ENCODE measurements at regions not wholly inside any gene's neighbourhood (a gene's known extent, or its start where the extent isn't known, plus 50 kb on each side); places are given as distances from the start of the nearest gene placed in this dataset.

DNA sequence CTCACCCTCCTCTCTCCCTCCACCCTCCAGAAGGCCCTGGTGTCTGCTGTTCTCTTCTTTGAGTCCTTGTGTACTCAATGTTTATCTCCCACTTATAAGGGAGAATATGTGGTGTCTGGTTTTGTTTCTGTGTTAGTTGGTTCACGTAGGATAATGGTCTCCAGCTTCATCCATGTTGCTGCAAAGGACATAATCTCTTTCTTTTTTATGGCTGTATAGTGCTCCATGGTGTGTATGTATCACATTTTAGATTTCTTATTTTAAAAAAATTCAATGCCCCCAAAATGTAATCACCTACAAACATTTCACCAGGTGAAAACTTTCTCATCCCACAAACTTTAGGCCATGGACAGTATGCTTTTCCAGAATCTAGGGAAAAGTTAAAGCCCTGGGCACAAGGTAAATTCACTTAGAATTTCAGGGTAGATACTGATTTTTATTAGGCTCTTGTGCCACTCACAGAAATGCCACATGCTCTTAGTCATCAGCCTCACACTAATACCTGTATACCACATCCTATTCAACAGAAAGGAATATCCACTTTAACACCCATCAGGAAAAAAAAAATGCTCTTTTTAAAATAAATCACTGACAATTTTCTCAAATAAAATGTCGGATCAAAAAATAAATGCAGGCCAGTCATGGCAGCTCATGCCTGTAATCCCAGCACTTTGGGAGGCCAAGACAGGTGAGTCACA is 104.8 kb upstream of the ENPP6 start:
- intact Hi-C loops (cut with DNase I), result no loop called here
- no peaks in the 10 kb centered on the region for H3K27me3 ChIP-seq (ENCODE audit: control insufficient read depth in 1 of 2, insufficient read depth in 2 of 2, low read length in 1 of 2)
- no peak for ATAC-seq (ENCODE audit: low FRiP score)
- no peaks in the 10 kb centered on the region for H3K4me1 ChIP-seq (ENCODE audit: control insufficient read depth in 1 of 2, insufficient read depth in 2 of 2, low read length in 2 of 2)
- 95% methylated on average over 2 of the region's 2 CpGs for WGBS, 2 donors
- DNase-seq, result no peak
- H3K9me3 ChIP-seq (ENCODE audit: control insufficient read depth, low read length), result no peaks in the 10 kb centered on the region
- H3K4me3 ChIP-seq (ENCODE audit: low read length in 2 of 2), result no peak overlapping the region
- H3K36me3 ChIP-seq (ENCODE audit: control insufficient read depth in 1 of 2, insufficient read depth in 2 of 2, low read length in 1 of 2), result no peaks in the 10 kb centered on the region
- H3K27ac ChIP-seq (ENCODE audit: low read depth in 1 of 2, low read length in 2 of 2), result no peak overlapping the region

DNA sequence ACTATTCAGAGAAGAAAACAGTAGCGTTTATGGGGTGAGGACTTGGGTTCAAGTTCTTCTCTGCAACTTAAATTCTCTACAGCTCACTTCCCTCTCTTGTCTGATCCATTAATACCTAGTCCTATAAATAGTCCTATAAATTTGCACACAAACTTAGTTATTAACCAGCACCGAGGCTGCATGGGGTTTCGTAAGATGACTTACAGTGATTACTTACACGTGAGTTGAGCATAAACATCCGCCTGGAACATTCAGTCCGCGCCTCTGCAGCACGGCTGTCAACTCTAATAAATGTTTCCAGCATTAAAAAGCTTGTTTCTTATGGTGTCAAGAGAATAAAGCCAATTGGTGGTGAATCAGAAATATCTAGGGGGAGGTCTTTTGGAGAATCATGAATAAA is 103.0 kb upstream of the ENPP6 start:
- H3K36me3 ChIP-seq (ENCODE audit: control insufficient read depth in 1 of 2, insufficient read depth in 2 of 2, low read length in 1 of 2), result no peaks in the 10 kb centered on the region
- no peaks in the 10 kb centered on the region for H3K27me3 ChIP-seq (ENCODE audit: control insufficient read depth in 1 of 2, insufficient read depth in 2 of 2, low read length in 1 of 2)
- no peak overlapping the region for H3K4me3 ChIP-seq (ENCODE audit: low read length in 2 of 2)
- ATAC-seq (ENCODE audit: low FRiP score) (no peak), DNase-seq (no peak)
- no peaks in the 10 kb centered on the region for H3K4me1 ChIP-seq (ENCODE audit: control insufficient read depth in 1 of 2, insufficient read depth in 2 of 2, low read length in 2 of 2)
- H3K27ac ChIP-seq (ENCODE audit: low read depth in 1 of 2, low read length in 2 of 2), result no peak overlapping the region
- H3K9me3 ChIP-seq (ENCODE audit: control insufficient read depth, low read length), result no peaks in the 10 kb centered on the region
- WGBS, 2 donors, result 82 to 85% methylated on average over 8 of the region's 8 CpGs
- intact Hi-C loops (cut with DNase I), result no loop called here

DNA sequence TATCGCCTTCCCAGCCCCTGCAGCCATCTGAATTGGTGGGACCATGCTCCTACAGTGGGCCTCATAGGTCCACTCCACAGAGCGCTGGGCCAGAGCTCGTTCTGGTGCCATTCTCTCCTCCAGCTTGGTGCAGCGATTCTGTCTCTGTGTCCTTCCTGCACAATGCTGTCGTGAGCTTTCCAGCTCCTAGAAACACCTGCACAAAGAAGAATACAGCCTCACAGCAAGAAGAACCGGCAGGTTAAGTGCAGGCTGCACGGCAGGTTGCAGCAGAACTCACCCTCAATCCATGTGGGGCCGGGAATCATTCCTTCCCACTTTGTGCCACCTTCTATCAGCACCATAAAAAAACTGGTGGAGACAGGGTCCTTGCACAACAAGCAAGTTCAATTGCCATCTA is 101.2 kb upstream of the ENPP6 start:
- H3K9me3 ChIP-seq (ENCODE audit: control insufficient read depth, low read length), result no peaks in the 10 kb centered on the region
- WGBS, 2 donors, result 95% methylated on average over 8 of the region's 8 CpGs
- intact Hi-C loops (cut with DNase I), result no loop called here
- H3K27me3 ChIP-seq (ENCODE audit: control insufficient read depth in 1 of 2, insufficient read depth in 2 of 2, low read length in 1 of 2), result no peaks in the 10 kb centered on the region
- no peaks in the 10 kb centered on the region for H3K36me3 ChIP-seq (ENCODE audit: control insufficient read depth in 1 of 2, insufficient read depth in 2 of 2, low read length in 1 of 2)
- no peak overlapping the region for H3K4me3 ChIP-seq (ENCODE audit: low read length in 2 of 2)
- ATAC-seq (ENCODE audit: low FRiP score), result no peak
- no peak for DNase-seq
- no peaks in the 10 kb centered on the region for H3K4me1 ChIP-seq (ENCODE audit: control insufficient read depth in 1 of 2, insufficient read depth in 2 of 2, low read length in 2 of 2)
- H3K27ac ChIP-seq (ENCODE audit: low read depth in 1 of 2, low read length in 2 of 2), result no peak overlapping the region

DNA sequence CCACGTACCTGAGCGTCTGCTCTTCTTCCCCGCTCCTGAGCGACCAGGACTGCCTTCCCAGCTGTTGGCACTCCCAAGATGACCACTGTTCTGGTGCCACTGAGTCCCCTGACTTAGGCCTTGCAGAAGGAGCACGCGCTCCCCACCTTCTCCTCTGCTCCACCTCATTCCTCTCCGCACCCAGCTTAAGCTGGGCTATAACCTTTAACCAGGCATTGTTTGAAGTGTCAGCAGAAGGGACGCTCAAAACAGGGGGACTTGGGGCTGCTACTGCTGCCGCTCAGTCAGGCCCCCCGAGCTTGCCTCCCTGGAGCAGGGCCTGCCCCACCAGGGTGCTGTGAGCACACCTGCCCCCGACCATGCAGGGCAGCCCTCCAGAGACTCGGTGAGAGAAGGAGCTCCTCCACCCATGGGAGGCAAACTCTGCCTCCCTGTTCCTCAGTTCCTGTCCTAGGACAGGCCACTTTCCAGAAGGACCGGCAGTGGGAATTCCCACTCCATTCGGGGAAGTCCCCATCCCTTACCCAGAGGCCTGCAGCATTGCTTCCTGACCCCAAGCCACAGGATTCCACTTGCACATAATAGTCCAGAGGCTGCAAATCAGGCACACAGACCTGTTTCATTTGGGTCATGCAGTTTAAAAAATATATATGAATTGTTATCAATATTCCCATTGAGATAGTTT is 99.7 kb upstream of the ENPP6 start:
- Histone ChIP-seq H3K4me3 (ENCODE audit: low read length in 2 of 2) (no peak overlapping the region), H3K27ac (ENCODE audit: low read depth in 1 of 2, low read length in 2 of 2) (no peak overlapping the region), H3K27me3 (ENCODE audit: control insufficient read depth in 1 of 2, insufficient read depth in 2 of 2, low read length in 1 of 2) (no peaks in the 10 kb centered on the region), H3K36me3 (ENCODE audit: control insufficient read depth in 1 of 2, insufficient read depth in 2 of 2, low read length in 1 of 2) (no peaks in the 10 kb centered on the region), H3K4me1 (ENCODE audit: control insufficient read depth in 1 of 2, insufficient read depth in 2 of 2, low read length in 2 of 2) (no peaks in the 10 kb centered on the region), H3K9me3 (ENCODE audit: control insufficient read depth, low read length) (no peaks in the 10 kb centered on the region)
- intact Hi-C loops (cut with DNase I), result no loop called here
- DNase-seq (no peak), ATAC-seq (ENCODE audit: low FRiP score) (no peak)
- 84 to 86% methylated on average over 14 of the region's 14 CpGs for WGBS, 2 donors

DNA sequence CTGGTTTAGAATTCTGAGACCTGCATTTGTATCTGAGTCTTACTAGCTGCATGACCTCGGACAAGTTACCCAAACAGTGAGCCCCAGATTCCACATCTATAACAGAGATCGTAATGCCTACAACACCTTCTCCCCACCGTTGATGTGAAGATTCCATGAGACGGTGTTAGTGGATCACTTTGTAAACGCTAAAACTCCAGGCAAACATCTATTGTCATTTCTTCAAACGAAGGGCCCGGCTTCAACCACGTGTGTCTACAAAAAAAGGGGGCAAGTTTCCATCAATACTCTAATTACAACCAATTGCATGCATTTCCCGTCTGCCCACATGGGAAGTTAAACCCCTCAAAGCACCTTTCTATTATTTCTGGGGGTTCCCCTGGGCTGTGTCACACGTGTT is 99.1 kb upstream of the ENPP6 start:
- Histone ChIP-seq H3K9me3 (ENCODE audit: control insufficient read depth, low read length) (no peaks in the 10 kb centered on the region), H3K36me3 (ENCODE audit: control insufficient read depth in 1 of 2, insufficient read depth in 2 of 2, low read length in 1 of 2) (no peaks in the 10 kb centered on the region), H3K27ac (ENCODE audit: low read depth in 1 of 2, low read length in 2 of 2) (no peak overlapping the region), H3K27me3 (ENCODE audit: control insufficient read depth in 1 of 2, insufficient read depth in 2 of 2, low read length in 1 of 2) (no peaks in the 10 kb centered on the region), H3K4me3 (ENCODE audit: low read length in 2 of 2) (no peak overlapping the region), H3K4me1 (ENCODE audit: control insufficient read depth in 1 of 2, insufficient read depth in 2 of 2, low read length in 2 of 2) (no peaks in the 10 kb centered on the region)
- ATAC-seq (ENCODE audit: low FRiP score) (no peak), DNase-seq (no peak)
- intact Hi-C loops (cut with DNase I), result no loop called here
- 93 to 94% methylated on average over 10 of the region's 10 CpGs for WGBS, 2 donors

DNA sequence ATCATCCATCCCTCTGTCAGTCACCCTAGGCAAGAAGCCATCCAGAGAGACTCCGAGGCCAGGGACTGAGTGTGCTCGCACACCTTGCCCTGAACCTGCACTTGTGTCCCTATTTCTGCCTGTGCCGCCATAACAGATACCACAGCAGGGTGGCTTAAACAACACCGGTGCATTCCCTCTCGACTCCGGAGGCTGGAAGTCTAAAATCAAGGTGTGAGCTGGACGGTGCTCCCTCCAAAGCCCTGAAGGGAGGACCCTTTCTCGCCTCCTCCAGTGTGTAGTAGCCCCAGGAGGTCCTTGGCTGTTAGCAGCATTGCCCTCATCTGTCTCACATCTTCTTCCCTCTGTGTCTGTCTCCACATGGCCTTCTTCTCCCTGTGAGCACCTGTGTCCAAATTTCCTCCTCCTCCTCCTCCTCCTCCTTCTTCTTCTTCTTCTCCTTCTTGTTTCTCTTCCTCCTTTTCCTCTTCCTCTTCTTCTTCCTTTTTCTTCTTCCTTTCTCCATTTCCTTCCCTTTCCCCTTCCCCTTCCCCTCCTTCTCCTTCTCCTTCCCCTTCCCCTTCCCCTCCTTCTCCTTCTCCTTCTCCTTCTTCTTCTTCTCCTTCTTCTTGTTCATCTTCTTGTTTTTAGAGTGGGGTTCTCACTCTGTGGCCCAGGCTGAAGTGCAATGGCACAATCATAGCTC is 98.1 kb upstream of the ENPP6 start:
- intact Hi-C loops (cut with DNase I), result no loop called here
- Histone ChIP-seq H3K9me3 (ENCODE audit: control insufficient read depth, low read length) (no peaks in the 10 kb centered on the region), H3K36me3 (ENCODE audit: control insufficient read depth in 1 of 2, insufficient read depth in 2 of 2, low read length in 1 of 2) (no peaks in the 10 kb centered on the region), H3K27ac (ENCODE audit: low read depth in 1 of 2, low read length in 2 of 2) (no peak overlapping the region), H3K4me1 (ENCODE audit: control insufficient read depth in 1 of 2, insufficient read depth in 2 of 2, low read length in 2 of 2) (no peaks in the 10 kb centered on the region), H3K27me3 (ENCODE audit: control insufficient read depth in 1 of 2, insufficient read depth in 2 of 2, low read length in 1 of 2) (no peaks in the 10 kb centered on the region), H3K4me3 (ENCODE audit: low read length in 2 of 2) (no peak overlapping the region)
- WGBS, 2 donors, result 95 to 96% methylated on average over 8 of the region's 8 CpGs
- ATAC-seq (ENCODE audit: low FRiP score) (no peak), DNase-seq (no peak)

DNA sequence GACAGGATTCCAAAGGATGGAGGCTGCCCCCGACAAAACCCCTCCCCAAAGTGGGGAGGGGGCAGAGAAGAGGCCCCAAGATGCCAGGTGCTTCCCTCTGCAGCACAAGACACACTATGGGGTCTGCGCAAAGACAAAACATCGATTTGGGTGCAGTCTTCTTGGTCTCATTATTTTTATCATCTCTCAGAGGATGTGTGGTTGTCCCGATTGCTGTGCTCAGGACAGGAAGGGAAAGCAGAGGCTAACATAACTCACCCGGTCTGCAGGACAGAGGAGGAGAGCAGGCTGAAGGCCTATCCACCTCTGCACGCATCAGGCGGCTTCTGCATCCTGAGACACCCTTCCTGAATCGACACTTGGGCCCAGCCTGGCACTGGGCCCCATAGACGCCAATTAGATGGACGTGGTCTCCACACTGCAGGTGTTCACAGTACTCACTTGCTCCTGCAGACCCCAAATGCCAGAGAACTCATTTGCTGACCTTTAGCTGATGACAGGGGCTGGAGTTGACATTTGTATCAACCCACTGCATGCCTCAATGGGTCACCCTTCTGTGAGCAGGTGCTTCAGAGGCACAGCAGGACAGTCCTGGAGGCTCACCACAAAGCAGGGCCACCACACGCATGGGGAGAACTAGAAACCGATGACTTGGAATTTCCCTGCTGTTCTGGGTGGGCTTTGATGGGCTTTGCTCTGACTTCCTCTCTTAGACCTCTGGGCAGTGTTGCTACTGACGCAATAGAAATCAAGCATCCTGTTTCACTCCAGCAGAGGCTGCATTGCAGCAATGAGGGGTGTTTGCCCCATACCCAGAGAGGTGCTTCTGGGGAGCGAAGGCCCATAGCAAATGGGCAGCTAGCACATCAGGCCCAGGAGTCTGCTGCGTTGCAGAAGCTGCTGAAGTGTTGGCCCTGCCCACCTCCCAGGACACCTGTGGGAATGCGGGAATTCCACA is 96.3 kb upstream of the ENPP6 start:
- Histone ChIP-seq H3K4me1 (ENCODE audit: control insufficient read depth in 1 of 2, insufficient read depth in 2 of 2, low read length in 2 of 2) (no peaks in the 10 kb centered on the region), H3K4me3 (ENCODE audit: low read length in 2 of 2) (no peak overlapping the region), H3K36me3 (ENCODE audit: control insufficient read depth in 1 of 2, insufficient read depth in 2 of 2, low read length in 1 of 2) (no peaks in the 10 kb centered on the region), H3K9me3 (ENCODE audit: control insufficient read depth, low read length) (no peaks in the 10 kb centered on the region), H3K27me3 (ENCODE audit: control insufficient read depth in 1 of 2, insufficient read depth in 2 of 2, low read length in 1 of 2) (no peaks in the 10 kb centered on the region), H3K27ac (ENCODE audit: low read depth in 1 of 2, low read length in 2 of 2) (no peak overlapping the region)
- ATAC-seq (ENCODE audit: low FRiP score) (no peak), DNase-seq (peak in 1 of 2 donors; percentile 57)
- whole genome bisulfite sequencing, 2 donors, result 91 to 94% methylated on average over 16 of the region's 16 CpGs
- intact Hi-C loops (cut with DNase I), result no loop called here

DNA sequence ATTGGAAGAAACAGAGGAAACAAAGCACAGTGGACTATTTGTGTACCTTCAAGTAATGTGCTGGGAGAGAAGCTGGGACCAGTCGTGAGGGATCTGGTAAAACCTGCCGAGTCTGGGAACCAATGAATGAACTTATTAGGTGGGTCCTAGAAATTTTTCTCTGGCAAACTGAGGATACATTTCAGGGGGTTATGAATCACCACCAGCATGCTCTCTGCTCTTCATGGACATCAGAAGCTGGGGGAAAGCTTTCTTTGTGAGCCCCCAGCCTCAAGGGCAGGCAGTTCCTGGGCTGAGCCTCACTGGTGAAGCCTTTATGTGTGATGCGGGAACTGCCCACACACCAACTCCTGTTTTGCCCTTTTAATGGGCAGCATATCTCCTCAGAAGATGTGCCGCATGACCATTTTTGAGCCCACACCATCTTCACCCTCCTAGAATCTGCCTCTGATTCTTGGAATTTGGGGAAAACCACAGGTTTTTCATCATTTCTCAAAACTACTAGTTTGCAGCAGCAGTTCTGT is 95.4 kb upstream of the ENPP6 start:
- 89 to 93% methylated on average over 4 of the region's 4 CpGs for WGBS, 2 donors
- Histone ChIP-seq H3K36me3 (ENCODE audit: control insufficient read depth in 1 of 2, insufficient read depth in 2 of 2, low read length in 1 of 2) (no peaks in the 10 kb centered on the region), H3K4me3 (ENCODE audit: low read length in 2 of 2) (no peak overlapping the region), H3K27ac (ENCODE audit: low read depth in 1 of 2, low read length in 2 of 2) (no peak overlapping the region), H3K27me3 (ENCODE audit: control insufficient read depth in 1 of 2, insufficient read depth in 2 of 2, low read length in 1 of 2) (no peaks in the 10 kb centered on the region), H3K4me1 (ENCODE audit: control insufficient read depth in 1 of 2, insufficient read depth in 2 of 2, low read length in 2 of 2) (no peaks in the 10 kb centered on the region), H3K9me3 (ENCODE audit: control insufficient read depth, low read length) (no peaks in the 10 kb centered on the region)
- ATAC-seq (ENCODE audit: low FRiP score) (no peak), DNase-seq (no peak)
- intact Hi-C loops (cut with DNase I), result no loop called here

All from aorta (tissue), 5 donors.